HFFc6 (cell line): ENCODE measurements at regions not wholly inside any gene's neighbourhood (a gene's known extent, or its start where the extent isn't known, plus 50 kb on each side); places are given as distances from the start of the nearest gene placed in this dataset.

Source experiments
- DNase-seq: peaks from one replicate; pipeline ENCODE4 v3.0.0-alpha.2; 2018
- H3K27ac Mint-ChIP-seq: 2 replicates; pipeline ENCODE4 v1.8.0; 2020; ENCODE audit warnings: mild to moderate bottlenecking, mixed read lengths
- H3K27me3 Mint-ChIP-seq: 2 replicates; pipeline ENCODE4 v1.8.0; 2021; ENCODE audit warnings: mild to moderate bottlenecking, moderate library complexity, mixed read lengths; ENCODE audit not compliant: insufficient read depth
- H3K36me3 Mint-ChIP-seq: 2 replicates; pipeline ENCODE4 v1.8.0; 2021; ENCODE audit warnings: low read depth, mixed read lengths
- H3K4me1 Mint-ChIP-seq: 2 replicates; pipeline ENCODE4 v1.8.0; 2020; ENCODE audit warnings: low read depth, mixed read lengths
- H3K4me3 Mint-ChIP-seq: 2 replicates; pipeline ENCODE4 v1.8.0; 2020; ENCODE audit warnings: mild to moderate bottlenecking, moderate library complexity, mixed read lengths
- H3K9me3 Mint-ChIP-seq: 2 replicates; pipeline ENCODE4 v1.8.0; 2020; ENCODE audit warnings: mild to moderate bottlenecking, mixed read lengths
- TF ChIP-seq, protein P1 (sequence below): fragments of 200-600 bp; sonication (generic); IDR thresholded peaks from 2 replicates; pipeline ENCODE4 v1.5.0; 2021; ENCODE audit warnings: antibody characterized with exemption, mild to moderate bottlenecking

- Mint-ChIP-seq H3K36me3 (no peaks in the 10 kb centered on the region), H3K27ac (no peak overlapping the region)
- TF ChIP-seq, protein P1, sequence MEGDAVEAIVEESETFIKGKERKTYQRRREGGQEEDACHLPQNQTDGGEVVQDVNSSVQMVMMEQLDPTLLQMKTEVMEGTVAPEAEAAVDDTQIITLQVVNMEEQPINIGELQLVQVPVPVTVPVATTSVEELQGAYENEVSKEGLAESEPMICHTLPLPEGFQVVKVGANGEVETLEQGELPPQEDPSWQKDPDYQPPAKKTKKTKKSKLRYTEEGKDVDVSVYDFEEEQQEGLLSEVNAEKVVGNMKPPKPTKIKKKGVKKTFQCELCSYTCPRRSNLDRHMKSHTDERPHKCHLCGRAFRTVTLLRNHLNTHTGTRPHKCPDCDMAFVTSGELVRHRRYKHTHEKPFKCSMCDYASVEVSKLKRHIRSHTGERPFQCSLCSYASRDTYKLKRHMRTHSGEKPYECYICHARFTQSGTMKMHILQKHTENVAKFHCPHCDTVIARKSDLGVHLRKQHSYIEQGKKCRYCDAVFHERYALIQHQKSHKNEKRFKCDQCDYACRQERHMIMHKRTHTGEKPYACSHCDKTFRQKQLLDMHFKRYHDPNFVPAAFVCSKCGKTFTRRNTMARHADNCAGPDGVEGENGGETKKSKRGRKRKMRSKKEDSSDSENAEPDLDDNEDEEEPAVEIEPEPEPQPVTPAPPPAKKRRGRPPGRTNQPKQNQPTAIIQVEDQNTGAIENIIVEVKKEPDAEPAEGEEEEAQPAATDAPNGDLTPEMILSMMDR, result no peak
These were observed 432.5 kb upstream of the ZFHX3 start for GRCh38 chr16:73480381-73480780.

DNA sequence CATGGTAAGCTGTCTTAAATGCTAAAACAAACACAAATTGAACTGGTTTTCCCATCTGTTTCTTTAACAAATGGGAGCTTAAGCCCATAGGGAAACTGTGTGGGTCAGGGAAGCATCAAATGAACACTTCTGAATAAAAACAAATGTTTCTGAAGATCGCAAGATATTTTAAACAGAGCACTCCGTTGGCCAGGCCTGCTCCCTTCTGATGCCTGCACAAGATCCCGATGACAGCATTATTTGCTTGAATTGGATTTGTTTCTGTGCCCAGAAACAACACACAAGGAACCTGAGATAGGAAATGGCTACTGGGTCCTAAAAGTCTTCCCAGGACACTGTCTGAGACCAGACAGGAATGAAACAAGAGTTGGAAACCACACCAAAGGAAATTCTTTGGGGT, 425.8 kb upstream of the ZFHX3 start:
- Mint-ChIP-seq H3K9me3 (no peaks in the 10 kb centered on the region; the same call in 1 of the 2 replicates), H3K27me3 (peaks cover 2% of the 10 kb centered on the region), H3K4me3 (no peak overlapping the region), H3K27ac (no peak overlapping the region), H3K36me3 (no peaks in the 10 kb centered on the region), H3K4me1 (no peaks in the 10 kb centered on the region)
- TF ChIP-seq, protein P1, result no peak
- no peak for DNase-seq

More at GRCh38 chr16:73480381-73480780, 432.5 kb upstream of the ZFHX3 start:
- DNase-seq, result no peak
- no peak overlapping the region for H3K4me3 Mint-ChIP-seq
- H3K9me3 Mint-ChIP-seq, result no peaks in the 10 kb centered on the region
- H3K4me1 Mint-ChIP-seq, result no peaks in the 10 kb centered on the region
- H3K27me3 Mint-ChIP-seq, result no peaks in the 10 kb centered on the region; the same call in 1 of the 2 replicates

- TF ChIP-seq, protein P1, result no peak
- Mint-ChIP-seq H3K27me3 (no peaks in the 10 kb centered on the region; the same call in 1 of the 2 replicates), H3K27ac (no peak overlapping the region), H3K9me3 (peaks cover 5% of the 10 kb centered on the region; the same call in 1 of the 2 replicates), H3K4me3 (no peak overlapping the region), H3K36me3 (no peaks in the 10 kb centered on the region), H3K4me1 (no peaks in the 10 kb centered on the region)
- DNase-seq, result no peak
These were observed 416.9 kb upstream of the ZFHX3 start for GRCh38 chr16:73464834-73465233.

- DNase-seq, result no peak
- Mint-ChIP-seq H3K27me3 (peaks cover 3% of the 10 kb centered on the region), H3K9me3 (peaks cover 5% of the 10 kb centered on the region; the same call in 1 of the 2 replicates), H3K36me3 (no peaks in the 10 kb centered on the region), H3K27ac (no peak overlapping the region), H3K4me1 (no peaks in the 10 kb centered on the region), H3K4me3 (no peak overlapping the region)
- TF ChIP-seq, protein P1, result no peak
These were observed 411.7 kb upstream of the ZFHX3 start for GRCh38 chr16:73459586-73459985.

DNA sequence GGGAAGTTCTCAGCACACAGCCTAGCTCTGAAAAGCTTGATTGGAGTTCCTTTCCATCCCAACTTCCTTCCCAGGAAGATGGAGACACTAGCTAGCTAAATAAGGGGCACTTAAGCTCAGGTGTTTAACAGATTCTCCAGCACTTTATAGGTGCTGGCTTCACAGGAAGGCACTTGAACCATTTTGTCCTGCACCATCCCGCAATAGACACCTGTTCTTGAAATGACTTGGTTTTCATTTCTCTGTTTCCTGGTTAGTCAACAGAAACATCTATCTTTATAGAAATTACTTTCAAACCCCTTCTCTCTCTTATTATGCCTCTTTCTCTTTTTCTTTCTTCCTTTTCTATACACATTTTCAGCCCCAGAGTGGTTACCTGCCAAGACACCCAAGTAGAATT, 409.9 kb upstream of the ZFHX3 start:
- Mint-ChIP-seq H3K27me3 (peaks cover 3% of the 10 kb centered on the region), H3K4me1 (no peaks in the 10 kb centered on the region), H3K4me3 (no peak overlapping the region), H3K36me3 (no peaks in the 10 kb centered on the region), H3K9me3 (no peaks in the 10 kb centered on the region; the same call in 1 of the 2 replicates), H3K27ac (no peak overlapping the region)
- TF ChIP-seq, protein P1, result no peak
- no peak for DNase-seq

- H3K4me1 Mint-ChIP-seq, result no peaks in the 10 kb centered on the region
- no peaks in the 10 kb centered on the region for H3K36me3 Mint-ChIP-seq
- no peak for DNase-seq
- TF ChIP-seq, protein P1, result no peak
- peaks cover 48% of the 10 kb centered on the region for H3K9me3 Mint-ChIP-seq
- H3K4me3 Mint-ChIP-seq, result no peak overlapping the region
- H3K27ac Mint-ChIP-seq, result no peak overlapping the region
- H3K27me3 Mint-ChIP-seq, result no peaks in the 10 kb centered on the region
These were observed 401.0 kb upstream of the ZFHX3 start for GRCh38 chr16:73448970-73449369.
